Naive thymus-derived CD4-positive, alpha-beta T cell (primary cell): ENCODE measurements at regions not wholly inside any gene's neighbourhood (a gene's known extent, or its start where the extent isn't known, plus 50 kb on each side); places are given as distances from the start of the nearest gene placed in this dataset.

Source experiments
- ATAC-seq: fragments of 150-1000 bp; cut with Tn5 transposase; 2 replicates; pipeline ENCODE4 v1.10.0; 2021; ENCODE audit warnings: mild to moderate bottlenecking, moderate library complexity
- CTCF ChIA-PET: fragments of 350-600 bp; sonication (Branson Sonifier 250); formaldehyde crosslinking; loops from one replicate; lab custom pipeline; 2021; ENCODE audit warnings: antibody characterized with exemption; lab: Charles Lee
- POLR2A ChIA-PET: fragments of 350-600 bp; sonication (Branson Sonifier 250); formaldehyde crosslinking; loops from one replicate; lab custom pipeline; 2021; ENCODE audit warnings: antibody characterized with exemption, inconsistent platforms; lab: Charles Lee
- DNase-seq, 9 donors: peaks; one replicate each; pipeline versions ENCODE4 v3.0.0 to v3.0.0-alpha.2; 2020 to 2022; ENCODE audit warnings: mixed read lengths in 1 of 9
- H3K27ac ChIP-seq: one replicate; pipeline ENCODE4 v1.7.0; 2013; ENCODE audit warnings: mild to moderate bottlenecking, low read depth, low read length, moderate library complexity
- H3K27me3 ChIP-seq, 2 donors: one replicate each; pipeline ENCODE4 v1.7.0; 2013; ENCODE audit warnings: low read length in 2 of 2, mild to moderate bottlenecking in 2 of 2, moderate library complexity in 2 of 2; ENCODE audit not compliant: control insufficient read depth in 2 of 2, insufficient read depth in 2 of 2
- H3K36me3 ChIP-seq, 3 experiments: 1 replicate in 2 of 3; 2 replicates in 1 of 3; pipeline ENCODE4 v1.7.0; 2013; ENCODE audit warnings: low read length in 3 of 3, mild to moderate bottlenecking in 3 of 3, moderate library complexity in 1 of 3; ENCODE audit not compliant: insufficient read depth in 3 of 3, control insufficient read depth in 2 of 3
- H3K4me1 ChIP-seq, 2 donors: one replicate each; pipeline ENCODE4 v1.7.0; 2013; ENCODE audit warnings: low read length in 2 of 2, mild to moderate bottlenecking in 2 of 2, moderate library complexity in 1 of 2; ENCODE audit not compliant: control insufficient read depth in 2 of 2, insufficient read depth in 2 of 2
- H3K4me3 ChIP-seq: 2 replicates; pipeline ENCODE4 v1.7.0; 2013; ENCODE audit warnings: mild to moderate bottlenecking, low read length
- H3K9me3 ChIP-seq, 3 experiments: 1 replicate in 2 of 3; 2 replicates in 1 of 3; pipeline ENCODE4 v1.7.0; 2013; ENCODE audit warnings: low read length in 3 of 3; ENCODE audit not compliant: control insufficient read depth in 2 of 3
- H3K27ac Mint-ChIP-seq, 9 donors: one replicate each; pipeline ENCODE4 v1.8.0; 2020 to 2022; ENCODE audit warnings: mixed read lengths in 9 of 9, mild to moderate bottlenecking in 8 of 9, moderate library complexity in 5 of 9, inconsistent platforms in 2 of 9
- H3K27me3 Mint-ChIP-seq, 5 donors: one replicate each; pipeline ENCODE4 v1.8.0; 2021 to 2022; ENCODE audit warnings: mixed read lengths in 5 of 5, mild to moderate bottlenecking in 1 of 5
- H3K36me3 Mint-ChIP-seq, 5 donors: one replicate each; pipeline ENCODE4 v1.8.0; 2020 to 2022; ENCODE audit warnings: mixed read lengths in 5 of 5, mild to moderate bottlenecking in 3 of 5, inconsistent platforms in 1 of 5
- H3K4me1 Mint-ChIP-seq, 7 donors: one replicate each; pipeline ENCODE4 v1.8.0; 2020 to 2022; ENCODE audit warnings: mixed read lengths in 7 of 7, mild to moderate bottlenecking in 3 of 7, inconsistent platforms in 1 of 7
- H3K4me3 Mint-ChIP-seq, 10 donors: one replicate each; pipeline ENCODE4 v1.8.0; 2020 to 2022; ENCODE audit warnings: mild to moderate bottlenecking in 10 of 10, mixed read lengths in 10 of 10, moderate library complexity in 6 of 10, inconsistent platforms in 2 of 10
- H3K9me3 Mint-ChIP-seq, 11 donors: one replicate each; pipeline ENCODE4 v1.8.0; 2020 to 2022; ENCODE audit warnings: mixed read lengths in 11 of 11, mild to moderate bottlenecking in 4 of 11, inconsistent platforms in 1 of 11, moderate library complexity in 1 of 11
- intact Hi-C, 2 donors: fragments of 100-400 bp; cut with micrococcal nuclease; formaldehyde crosslinking; loops; one replicate each; pipeline ENCODE4 v1.15.1; 2023

GRCh38 chr20:21862956-21863355 lies 157.5 kb downstream of the PAX1 start:
- ChIA-PET CTCF (no interaction called here), POLR2A (no interaction called here)
- H3K4me3 ChIP-seq = no peak overlapping the region
- no peaks in the 10 kb centered on the region for H3K36me3 Mint-ChIP-seq
- H3K4me3 Mint-ChIP-seq = no peak overlapping the region
- H3K27me3 Mint-ChIP-seq = no peaks in the 10 kb centered on the region
- no peaks in the 10 kb centered on the region for H3K27me3 ChIP-seq
- peaks cover 3 to 26% (median 10%) of the 10 kb centered on the region in 11 donors for H3K9me3 Mint-ChIP-seq
- H3K27ac Mint-ChIP-seq = no peak overlapping the region
- H3K4me1 ChIP-seq = no peaks in the 10 kb centered on the region
- no peak overlapping the region for H3K27ac ChIP-seq
- no peak for ATAC-seq
- no peaks in the 10 kb centered on the region for H3K36me3 ChIP-seq
- no peak for DNase-seq
- peaks cover 0 to 7% (median 0%) of the 10 kb centered on the region in 3 experiments for H3K9me3 ChIP-seq
- H3K4me1 Mint-ChIP-seq = no peaks in the 10 kb centered on the region
- intact Hi-C loops = no loop called here

GRCh38 chr20:21862259-21862946 lies 156.9 kb downstream of the PAX1 start:
- Histone ChIP-seq H3K4me1 (no peaks in the 10 kb centered on the region), H3K27me3 (no peaks in the 10 kb centered on the region), H3K36me3 (no peaks in the 10 kb centered on the region), H3K9me3 (peaks cover 0 to 7% (median 0%) of the 10 kb centered on the region in 3 experiments), H3K27ac (no peak overlapping the region), H3K4me3 (no peak overlapping the region)
- H3K4me1 Mint-ChIP-seq = no peaks in the 10 kb centered on the region
- ChIA-PET POLR2A (no interaction called here), CTCF (no interaction called here)
- ATAC-seq (no peak), DNase-seq (no peak)
- H3K27me3 Mint-ChIP-seq = no peaks in the 10 kb centered on the region
- no peak overlapping the region for H3K4me3 Mint-ChIP-seq
- intact Hi-C loops = no loop called here
- H3K36me3 Mint-ChIP-seq = no peaks in the 10 kb centered on the region
- no peak overlapping the region for H3K27ac Mint-ChIP-seq
- H3K9me3 Mint-ChIP-seq = peaks cover 4 to 31% (median 14%) of the 10 kb centered on the region in 11 donors

GRCh38 chr20:21840991-21841390 lies 135.5 kb downstream of the PAX1 start:
- Mint-ChIP-seq H3K36me3 (no peaks in the 10 kb centered on the region), H3K9me3 (peaks cover 0 to 11% (median 5%) of the 10 kb centered on the region in 11 donors), H3K4me1 (no peaks in the 10 kb centered on the region), H3K27me3 (peaks cover 0 to 10% (median 0%) of the 10 kb centered on the region in 5 donors), H3K27ac (no peak overlapping the region), H3K4me3 (no peak overlapping the region)
- H3K4me3 ChIP-seq = no peak overlapping the region
- intact Hi-C loops = no loop called here
- DNase-seq (no peak), ATAC-seq (no peak)
- no peak overlapping the region for H3K27ac ChIP-seq
- ChIA-PET POLR2A (no interaction called here), CTCF (no interaction called here)
- H3K4me1 ChIP-seq = no peaks in the 10 kb centered on the region
- no peaks in the 10 kb centered on the region for H3K9me3 ChIP-seq
- no peaks in the 10 kb centered on the region for H3K27me3 ChIP-seq
- H3K36me3 ChIP-seq = no peaks in the 10 kb centered on the region

GRCh38 chr20:21839982-21840381 lies 134.5 kb downstream of the PAX1 start:
- H3K4me3 ChIP-seq = no peak overlapping the region
- no peaks in the 10 kb centered on the region for H3K4me1 Mint-ChIP-seq
- no peak overlapping the region for H3K27ac ChIP-seq
- intact Hi-C loops = no loop called here
- ATAC-seq = no peak
- H3K9me3 ChIP-seq = no peaks in the 10 kb centered on the region
- H3K9me3 Mint-ChIP-seq = peaks cover 0 to 11% (median 5%) of the 10 kb centered on the region in 11 donors
- H3K27me3 Mint-ChIP-seq = peaks cover 0 to 10% (median 0%) of the 10 kb centered on the region in 5 donors
- no peak for DNase-seq
- ChIA-PET CTCF (no interaction called here), POLR2A (no interaction called here)
- no peaks in the 10 kb centered on the region for H3K4me1 ChIP-seq
- H3K36me3 Mint-ChIP-seq = no peaks in the 10 kb centered on the region
- H3K27ac Mint-ChIP-seq = no peak overlapping the region
- no peaks in the 10 kb centered on the region for H3K36me3 ChIP-seq
- H3K27me3 ChIP-seq = no peaks in the 10 kb centered on the region
- no peak overlapping the region for H3K4me3 Mint-ChIP-seq

- CTCF ChIA-PET = no interaction called here
- Mint-ChIP-seq H3K4me3 (no peak overlapping the region), H3K36me3 (no peaks in the 10 kb centered on the region), H3K9me3 (peaks cover 0 to 7% (median 2%) of the 10 kb centered on the region in 11 donors), H3K4me1 (no peaks in the 10 kb centered on the region), H3K27ac (no peak overlapping the region), H3K27me3 (peaks cover 0 to 10% (median 0%) of the 10 kb centered on the region in 5 donors)
- no peak for DNase-seq
- Histone ChIP-seq H3K9me3 (no peaks in the 10 kb centered on the region), H3K4me3 (no peak overlapping the region), H3K27me3 (no peaks in the 10 kb centered on the region), H3K4me1 (no peaks in the 10 kb centered on the region), H3K36me3 (no peaks in the 10 kb centered on the region), H3K27ac (no peak overlapping the region)
- POLR2A ChIA-PET = no interaction called here
- no peak for ATAC-seq
- intact Hi-C loops = no loop called here
Observed at GRCh38 chr20:21836346-21836745, 130.9 kb downstream of the PAX1 start.

- H3K36me3 Mint-ChIP-seq = no peaks in the 10 kb centered on the region
- POLR2A ChIA-PET = no interaction called here
Observed at GRCh38 chr20:21835042-21835441, 129.6 kb downstream of the PAX1 start.

More at GRCh38 chr20:21835042-21835441, 129.6 kb downstream of the PAX1 start:
- intact Hi-C loops = no loop called here
- no peaks in the 10 kb centered on the region for H3K4me1 Mint-ChIP-seq
- CTCF ChIA-PET = no interaction called here
- Histone ChIP-seq H3K4me1 (no peaks in the 10 kb centered on the region), H3K36me3 (no peaks in the 10 kb centered on the region), H3K27me3 (no peaks in the 10 kb centered on the region), H3K27ac (no peak overlapping the region), H3K4me3 (no peak overlapping the region), H3K9me3 (no peaks in the 10 kb centered on the region)
- ATAC-seq (no peak), DNase-seq (no peak)
- H3K27ac Mint-ChIP-seq = no peak overlapping the region
- no peak overlapping the region for H3K4me3 Mint-ChIP-seq
- peaks cover 0 to 7% (median 2%) of the 10 kb centered on the region in 11 donors for H3K9me3 Mint-ChIP-seq
- H3K27me3 Mint-ChIP-seq = peaks cover 0 to 4% (median 0%) of the 10 kb centered on the region in 5 donors
